ENCODE measurements at regions not wholly inside any gene's neighbourhood (a gene's known extent, or its start where the extent isn't known, plus 50 kb on each side); places are given as distances from the start of the nearest gene placed in this dataset.

DNA sequence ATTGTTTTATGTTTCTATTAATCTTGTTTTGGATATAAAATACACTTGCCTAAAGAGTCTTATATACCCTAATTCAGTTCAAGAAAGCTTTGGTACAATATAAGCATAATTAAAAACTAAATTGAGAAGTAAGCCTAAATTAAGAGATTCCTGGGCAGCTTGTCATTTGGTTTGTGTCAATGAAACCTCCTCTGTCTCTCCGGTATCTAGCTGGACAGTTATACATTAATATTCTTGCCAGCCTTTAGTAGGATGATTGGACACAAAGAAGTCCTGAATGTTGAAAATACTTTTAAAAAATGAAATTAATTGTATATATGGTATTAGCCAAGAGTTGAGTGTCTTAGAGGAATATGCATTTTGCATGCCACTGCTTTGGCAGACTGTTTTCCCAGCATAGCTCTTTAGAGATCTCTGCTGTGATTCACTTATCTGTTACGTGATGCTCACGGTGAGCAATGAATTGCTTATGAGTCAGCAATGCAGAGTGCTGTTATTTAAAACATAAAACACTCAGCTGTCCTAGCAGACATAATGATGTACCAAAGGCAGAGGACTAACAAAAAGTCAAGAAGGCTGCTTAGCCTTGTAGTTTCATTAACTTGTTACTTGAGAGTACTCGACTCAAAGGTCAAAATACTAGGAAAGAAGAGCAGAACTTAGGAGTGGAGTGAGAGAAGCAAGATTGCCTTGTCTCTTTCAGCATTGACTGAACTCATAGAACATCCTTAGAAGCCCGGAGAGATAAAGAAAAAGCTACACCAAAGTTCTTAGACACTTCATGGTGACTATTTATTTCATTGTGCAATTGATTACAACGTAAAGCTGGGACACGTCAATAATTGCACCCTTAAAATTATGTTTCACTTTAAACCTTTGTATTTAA is 1296.1 kb upstream of the PCDH7 start:
- DNase-seq = no peak

DNA sequence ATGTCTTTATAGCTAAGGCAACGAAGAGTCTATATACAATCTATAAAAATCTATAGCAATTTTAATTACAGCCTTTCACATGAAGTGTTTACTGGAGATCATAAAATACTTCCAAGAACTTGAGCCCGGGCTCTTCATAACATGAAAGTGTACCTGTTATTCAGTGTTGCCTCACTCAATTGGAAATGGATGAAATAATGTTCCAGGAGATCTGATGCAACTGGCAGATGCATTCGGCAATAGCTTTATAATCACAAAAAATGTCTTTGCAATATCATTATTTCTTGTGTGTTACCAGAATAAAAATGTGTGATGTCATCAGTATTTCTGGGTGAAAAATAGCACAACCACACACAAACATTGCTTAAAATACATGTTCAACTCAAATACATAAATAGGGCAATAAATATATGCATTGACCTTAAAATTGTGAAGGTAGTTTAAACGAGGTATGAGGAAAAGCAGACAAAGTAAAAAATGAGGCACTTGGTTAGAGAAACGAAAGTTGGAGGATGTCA is 1266.8 kb upstream of the PCDH7 start:
- DNase-seq = peak; percentile 18

DNA sequence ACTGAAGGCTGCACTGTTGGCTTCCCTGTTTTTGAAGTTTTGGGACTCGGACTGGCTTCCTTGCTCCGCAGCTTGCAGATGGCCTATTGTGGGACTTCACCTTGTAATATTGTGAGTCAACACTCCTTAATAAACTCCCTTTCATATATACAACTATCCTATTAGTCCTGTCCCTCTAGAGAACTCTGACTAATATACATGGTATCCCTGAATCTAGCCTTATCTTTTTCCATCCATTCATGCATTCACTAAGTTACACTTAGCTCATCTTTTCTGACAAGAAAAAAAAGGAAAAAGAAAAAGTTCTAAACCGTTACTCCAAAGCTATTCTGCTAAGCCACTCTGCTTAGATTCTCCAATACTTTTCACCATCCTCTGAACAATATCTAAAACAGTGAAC is 1260.2 kb upstream of the PCDH7 start:
- DNase-seq = no peak

DNA sequence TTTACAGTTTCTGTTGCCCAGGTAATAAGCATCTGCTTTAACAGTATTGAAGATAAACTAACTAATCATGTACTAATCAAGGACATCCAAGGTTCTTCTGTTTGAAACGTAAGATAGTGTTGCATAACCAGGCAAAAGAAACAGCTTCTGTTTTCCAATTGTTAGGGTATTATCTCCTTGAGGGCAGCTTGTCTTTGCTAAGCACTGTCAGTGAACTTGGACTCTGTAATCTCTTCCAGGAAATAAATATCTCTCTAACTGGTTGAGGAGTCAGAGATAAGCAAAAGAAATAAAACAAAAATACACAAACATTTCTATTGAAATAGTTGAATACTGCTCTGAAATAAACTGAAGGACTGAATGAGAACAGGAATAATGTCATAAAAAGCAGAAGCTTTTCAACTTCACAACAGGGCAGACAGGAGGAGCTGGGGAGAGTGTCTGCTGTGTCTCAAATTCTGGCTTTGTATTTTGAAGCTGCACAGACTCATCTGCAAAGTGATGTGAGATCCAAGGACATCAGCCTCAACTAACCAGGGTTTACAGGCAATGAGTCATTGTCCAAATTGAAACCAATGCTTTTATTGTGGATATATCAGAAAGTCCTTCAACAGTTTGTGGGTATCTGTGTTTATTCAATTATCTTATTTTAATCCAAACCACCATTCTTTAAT is 1253.0 kb upstream of the PCDH7 start:
- DNase-seq = peak; percentile 93

Measured in OCI-M1 (cell line).